Gastrocnemius medialis (tissue), 4 donors: ENCODE measurements at regions not wholly inside any gene's neighbourhood (a gene's known extent, or its start where the extent isn't known, plus 50 kb on each side); places are given as distances from the start of the nearest gene placed in this dataset.

Experiments
- CTCF ChIP-seq, 5 experiments: fragments of 450-650 bp in 3 of 5; fragments of 200-600 bp in 2 of 5; sonication (generic) in 2 of 5; IDR thresholded peaks in 4 of 5; conservative IDR thresholded peaks in 1 of 5; 1 replicate in 4 of 5; 2 replicates in 1 of 5; pipeline ENCODE4 v1.5.1; 2016 to 2019; ENCODE audit warnings: antibody characterized with exemption in 5 of 5, mild to moderate bottlenecking in 3 of 5, moderate library complexity in 3 of 5
- POLR2A ChIP-seq, 2 donors: fragments of 450-650 bp; IDR thresholded peaks; one replicate each; pipeline ENCODE4 v1.6.1; 2017; ENCODE audit warnings: antibody characterized with exemption in 2 of 2, mild to moderate bottlenecking in 2 of 2, moderate library complexity in 2 of 2

DNA sequence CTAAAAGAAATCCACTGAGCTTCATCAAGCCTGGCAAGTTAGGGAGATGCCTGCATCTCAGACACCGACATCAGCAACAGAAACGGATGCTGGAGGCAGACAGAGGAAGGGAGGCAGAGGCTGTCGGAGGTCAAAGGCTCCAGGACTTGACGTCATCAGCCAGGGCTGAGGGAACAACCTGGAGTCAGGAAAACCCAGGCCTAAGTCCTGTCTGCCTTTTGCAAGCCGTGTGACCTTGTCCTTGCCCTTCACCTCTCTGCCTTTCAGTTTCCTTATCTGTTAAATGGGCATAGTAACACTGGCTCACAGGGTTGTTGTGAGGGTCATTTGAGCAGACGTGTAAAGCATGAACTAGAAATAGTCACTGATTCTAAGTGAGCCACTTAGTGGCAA is 194.2 kb downstream of the BCL11B start:
- no peak for TF ChIP-seq CTCF (IDR thresholded peaks at IDR 0.05 in 4 of 5, conservative IDR thresholded peaks at IDR 0.05 in 1 of 5)
- no peak for TF ChIP-seq POLR2A (IDR thresholded peaks at IDR 0.05)
